Fibroblast of lung (primary cell): ENCODE measurements at regions not wholly inside any gene's neighbourhood (a gene's known extent, or its start where the extent isn't known, plus 50 kb on each side); places are given as distances from the start of the nearest gene placed in this dataset.

Source experiments
- DNase-seq, 2 donors: peaks; one replicate each; pipeline versions ENCODE4 v3.0.0 to v3.0.0-alpha.2; 2010; ENCODE audit warnings: low read depth in 2 of 2
- H2AFZ ChIP-seq: 2 replicates; pipeline ENCODE4 v1.5.1; 2012; ENCODE audit warnings: low read length, control low read depth, inconsistent platforms
- H3K27ac ChIP-seq: 2 replicates; pipeline ENCODE4 v1.5.1; 2011; ENCODE audit warnings: low read length, control low read depth; ENCODE audit not compliant: insufficient read depth
- H3K27me3 ChIP-seq: 2 replicates; pipeline ENCODE4 v1.5.1; 2011; ENCODE audit warnings: mild to moderate bottlenecking, low read length; ENCODE audit not compliant: control insufficient read depth, insufficient read depth
- H3K36me3 ChIP-seq: 2 replicates; pipeline ENCODE4 v1.5.1; 2011; ENCODE audit warnings: low read length; ENCODE audit not compliant: control insufficient read depth, insufficient read depth
- H3K4me1 ChIP-seq: 2 replicates; pipeline ENCODE4 v1.5.1; 2011; ENCODE audit warnings: low read length; ENCODE audit not compliant: control insufficient read depth, insufficient read depth; ENCODE audit errors: extremely low read depth
- H3K4me2 ChIP-seq: 2 replicates; pipeline ENCODE4 v1.5.1; 2011; ENCODE audit warnings: low read length, control low read depth; ENCODE audit not compliant: insufficient read depth; ENCODE audit errors: extremely low read depth
- H3K4me3 ChIP-seq, 4 experiments: fragments of 200-600 bp in 1 of 4; sonication (generic) in 1 of 4; replicated peaks in 1 of 4; 2 replicates each; pipeline ENCODE4 v1.5.1; 2011 to 2016; ENCODE audit warnings: low read length in 4 of 4, low read depth in 3 of 4, mild to moderate bottlenecking in 3 of 4, control low read depth in 2 of 4, inconsistent platforms in 1 of 4, mixed read lengths in 1 of 4; ENCODE audit not compliant: insufficient read depth in 1 of 4; ENCODE audit errors: control extremely low read depth in 1 of 4
- H3K79me2 ChIP-seq: 2 replicates; pipeline ENCODE4 v1.5.1; 2012; ENCODE audit warnings: mild to moderate bottlenecking, low read length, inconsistent platforms; ENCODE audit not compliant: control insufficient read depth, insufficient read depth
- H3K9ac ChIP-seq: 2 replicates; pipeline ENCODE4 v1.5.1; 2011; ENCODE audit warnings: mild to moderate bottlenecking, low read length, control low read depth; ENCODE audit not compliant: insufficient read depth
- H3K9me3 ChIP-seq: 2 replicates; pipeline ENCODE4 v1.5.1; 2012; ENCODE audit warnings: low read depth, low read length; ENCODE audit not compliant: control insufficient read depth, insufficient read depth
- H4K20me1 ChIP-seq: 2 replicates; pipeline ENCODE4 v1.5.1; 2011; ENCODE audit warnings: low read length; ENCODE audit not compliant: control insufficient read depth, insufficient read depth; ENCODE audit errors: extremely low read depth
- CTCF ChIP-seq, 2 donors: IDR thresholded peaks in 1 of 2; conservative IDR thresholded peaks in 1 of 2; 1 replicate in 1 of 2; 2 replicates in 1 of 2; pipeline ENCODE4 v1.5.1; 2011 to 2012; ENCODE audit warnings: low read length in 2 of 2, control low read depth in 1 of 2, inconsistent platforms in 1 of 2, low read depth in 1 of 2, mild to moderate bottlenecking in 1 of 2
- EZH2 ChIP-seq: IDR thresholded peaks from 2 replicates; pipeline ENCODE4 v1.5.1; 2012; ENCODE audit warnings: low read length, control low read depth, mild to moderate bottlenecking; ENCODE audit errors: missing control alignments

GRCh38 chr2:57443086-57443485 lies 603.5 kb upstream of the VRK2 start:
- no peak overlapping the region for H3K4me2 ChIP-seq
- H4K20me1 ChIP-seq, result no peaks in the 10 kb centered on the region
- H3K9me3 ChIP-seq, result no peaks in the 10 kb centered on the region
- no peak overlapping the region for H3K4me3 ChIP-seq
- H3K4me1 ChIP-seq, result no peaks in the 10 kb centered on the region
- no peak overlapping the region for H3K27ac ChIP-seq
- no peaks in the 10 kb centered on the region for H3K79me2 ChIP-seq
- H3K27me3 ChIP-seq, result no peaks in the 10 kb centered on the region
- no peak overlapping the region for H2AFZ ChIP-seq
- no peak for DNase-seq
- no peak for TF ChIP-seq EZH2
- no peak for TF ChIP-seq CTCF (conservative IDR thresholded peaks at IDR 0.05 in 1 of 2, IDR thresholded peaks at IDR 0.05 in 1 of 2; ENCODE audit: low read depth in 1 of 2, low read length in 2 of 2)
- no peak overlapping the region for H3K9ac ChIP-seq
- no peaks in the 10 kb centered on the region for H3K36me3 ChIP-seq

- no peak for TF ChIP-seq CTCF (conservative IDR thresholded peaks at IDR 0.05 in 1 of 2, IDR thresholded peaks at IDR 0.05 in 1 of 2; ENCODE audit: low read depth in 1 of 2, low read length in 2 of 2)
- no peak for TF ChIP-seq EZH2
- H3K79me2 ChIP-seq, result no peaks in the 10 kb centered on the region
- no peaks in the 10 kb centered on the region for H4K20me1 ChIP-seq
- H3K9me3 ChIP-seq, result no peaks in the 10 kb centered on the region
- no peak overlapping the region for H3K9ac ChIP-seq
- no peaks in the 10 kb centered on the region for H3K4me1 ChIP-seq
- no peak overlapping the region for H3K27ac ChIP-seq
- H3K36me3 ChIP-seq, result no peaks in the 10 kb centered on the region
- no peak overlapping the region for H3K4me2 ChIP-seq
- no peak overlapping the region for H3K4me3 ChIP-seq
- no peak overlapping the region for H2AFZ ChIP-seq
- no peaks in the 10 kb centered on the region for H3K27me3 ChIP-seq
- peak in 1 of 2 donors; percentile 71 for DNase-seq
These were observed 602.6 kb upstream of the VRK2 start for GRCh38 chr2:57443973-57444521.

- no peak overlapping the region for H3K9ac ChIP-seq
- no peak for TF ChIP-seq EZH2
- TF ChIP-seq CTCF (conservative IDR thresholded peaks at IDR 0.05 in 1 of 2, IDR thresholded peaks at IDR 0.05 in 1 of 2; ENCODE audit: low read depth in 1 of 2, low read length in 2 of 2), result no peak
- no peaks in the 10 kb centered on the region for H3K36me3 ChIP-seq
- no peaks in the 10 kb centered on the region for H3K79me2 ChIP-seq
- no peaks in the 10 kb centered on the region for H3K4me1 ChIP-seq
- H3K9me3 ChIP-seq, result no peaks in the 10 kb centered on the region
- no peak overlapping the region for H3K27ac ChIP-seq
- H3K27me3 ChIP-seq, result no peaks in the 10 kb centered on the region
- no peak overlapping the region for H2AFZ ChIP-seq
- H3K4me3 ChIP-seq, result no peak overlapping the region
- peak in 1 of 2 donors; percentile 19 for DNase-seq
- H3K4me2 ChIP-seq, result no peak overlapping the region
- no peaks in the 10 kb centered on the region for H4K20me1 ChIP-seq
These were observed 601.7 kb upstream of the VRK2 start for GRCh38 chr2:57444752-57445430.
